NB4 (cell line): ENCODE measurements at regions not wholly inside any gene's neighbourhood (a gene's known extent, or its start where the extent isn't known, plus 50 kb on each side); places are given as distances from the start of the nearest gene placed in this dataset.

Experiments used
- CTCF ChIP-seq: IDR thresholded peaks from one replicate; pipeline ENCODE4 v1.5.1; 2012; ENCODE audit warnings: low read depth, low read length
- MAX ChIP-seq: IDR thresholded peaks from 2 replicates; pipeline ENCODE4 v1.6.1; 2011; ENCODE audit warnings: low read depth, low read length
- POLR2A ChIP-seq: IDR thresholded peaks from 2 replicates; pipeline ENCODE4 v1.6.1; 2011; ENCODE audit warnings: mild to moderate bottlenecking; ENCODE audit not compliant: insufficient read length; ENCODE audit errors: extremely low read depth

DNA sequence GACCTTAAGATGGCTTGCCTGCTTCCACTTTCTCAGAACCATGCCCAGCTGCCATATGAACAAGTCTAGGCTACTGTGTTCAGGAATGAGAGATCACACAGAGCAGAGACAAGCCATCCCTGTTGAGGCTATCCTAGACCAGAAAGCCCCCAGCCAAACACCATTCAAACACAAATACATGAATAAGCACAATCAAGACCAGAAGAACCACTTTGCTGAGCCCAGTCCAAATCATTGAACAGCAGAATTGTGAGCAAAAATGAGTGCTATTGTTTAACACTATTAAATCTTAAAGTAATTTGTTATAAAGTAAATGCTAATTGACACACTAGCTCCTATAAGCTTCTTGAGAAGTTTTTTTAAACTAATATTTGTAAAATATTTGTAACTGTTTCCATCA, 79.0 kb upstream of the LYZL1 start:
- no peak for TF ChIP-seq CTCF
- TF ChIP-seq MAX: no peak
- no peak for TF ChIP-seq POLR2A
